H1 (cell line): ENCODE measurements at regions not wholly inside any gene's neighbourhood (a gene's known extent, or its start where the extent isn't known, plus 50 kb on each side); places are given as distances from the start of the nearest gene placed in this dataset.

Experiments
- CTCF ChIA-PET: fragments of 300-600 bp; sonication (Branson Sonifier 250); formaldehyde crosslinking; loops from one replicate; lab custom pipeline; 2021; ENCODE audit not compliant: partially characterized antibody; lab: Charles Lee
- POLR2A ChIA-PET: fragments of 300-600 bp; sonication (Branson Sonifier 250); formaldehyde crosslinking; loops from one replicate; lab custom pipeline; 2021; ENCODE audit warnings: inconsistent platforms; ENCODE audit not compliant: partially characterized antibody; lab: Charles Lee
- DNase-seq, 2 experiments: peaks; one replicate each; pipeline versions ENCODE4 v3.0.0 to v3.0.0-alpha.2; 2010 to 2022; ENCODE audit warnings: low spot score in 2 of 2, low read depth in 1 of 2, mixed read lengths in 1 of 2
- FAIRE-seq: peaks from 2 replicates; lab custom pipeline; 2011; peaks lifted over from hg19 to GRCh38; lab: Jason Lieb, UNC
- H2AFZ ChIP-seq: 2 replicates; pipeline ENCODE4 v1.8.1; 2012; ENCODE audit warnings: low read length, inconsistent platforms
- H2AK5ac ChIP-seq: 2 replicates; pipeline ENCODE4 v1.6.1; 2013; ENCODE audit warnings: low read depth, low read length
- H2BK120ac ChIP-seq: replicated peaks from 2 replicates; pipeline ENCODE3; 2013; ENCODE audit warnings: low read depth, low read length, inconsistent platforms
- H2BK12ac ChIP-seq: 2 replicates; pipeline ENCODE4 v1.6.1; 2013; ENCODE audit warnings: low read depth, low read length
- H2BK15ac ChIP-seq: 2 replicates; pipeline ENCODE4 v1.6.1; 2013; ENCODE audit warnings: low read length
- H2BK20ac ChIP-seq: 2 replicates; pipeline ENCODE4 v1.6.1; 2013; ENCODE audit warnings: low read length
- H2BK5ac ChIP-seq: 2 replicates; pipeline ENCODE4 v1.6.1; 2013; ENCODE audit warnings: low read depth, low read length
- H3K14ac ChIP-seq: 2 replicates; pipeline ENCODE4 v1.6.1; 2013; ENCODE audit warnings: inconsistent platforms; ENCODE audit not compliant: insufficient read length
- H3K18ac ChIP-seq: 2 replicates; pipeline ENCODE4 v1.6.1; 2013; ENCODE audit warnings: low read length; ENCODE audit errors: extremely low read depth
- H3K23ac ChIP-seq: 2 replicates; pipeline ENCODE4 v1.6.1; 2013; ENCODE audit warnings: inconsistent platforms; ENCODE audit not compliant: insufficient read length
- H3K23me2 ChIP-seq: 2 replicates; pipeline ENCODE4 v1.6.1; 2013; ENCODE audit warnings: low read depth, low read length
- H3K27ac ChIP-seq: 2 replicates; pipeline ENCODE4 v1.6.1; 2011; ENCODE audit warnings: low read depth, low read length, inconsistent platforms
- H3K27me3 ChIP-seq, 4 experiments: replicated peaks in 1 of 4; 1 replicate in 1 of 4; 2 replicates in 3 of 4; pipeline versions ENCODE4 v1.6.1 to v1.8.1; 2011 to 2013; ENCODE audit warnings: low read length in 3 of 4, mild to moderate bottlenecking in 3 of 4, inconsistent platforms in 2 of 4, mixed read lengths in 2 of 4, moderate library complexity in 1 of 4; ENCODE audit not compliant: control insufficient read depth in 3 of 4, insufficient read depth in 3 of 4; ENCODE audit errors: extremely low read depth in 1 of 4
- H3K36me3 ChIP-seq, 4 experiments: 2 replicates each; pipeline versions ENCODE4 v1.6.1 to v1.8.1; 2011 to 2013; ENCODE audit warnings: mild to moderate bottlenecking in 4 of 4, low read length in 3 of 4, moderate library complexity in 2 of 4, control low read depth in 1 of 4, inconsistent platforms in 1 of 4; ENCODE audit not compliant: insufficient read depth in 4 of 4, control insufficient read depth in 2 of 4
- H3K4ac ChIP-seq: replicated peaks from 2 replicates; pipeline ENCODE3; 2013; ENCODE audit warnings: low read length, low read depth, mixed read lengths, inconsistent platforms; ENCODE audit not compliant: insufficient read length
- H3K4me1 ChIP-seq, 4 experiments: replicated peaks in 1 of 4; 1 replicate in 1 of 4; 2 replicates in 3 of 4; pipeline versions ENCODE4 v1.6.1 to v1.8.1; 2011 to 2013; ENCODE audit warnings: low read length in 3 of 4, inconsistent platforms in 2 of 4, mixed read lengths in 1 of 4; ENCODE audit not compliant: insufficient read depth in 4 of 4, control insufficient read depth in 3 of 4
- H3K4me2 ChIP-seq, 2 experiments: 2 replicates each; pipeline versions ENCODE4 v1.6.1 to v1.8.1; 2011 to 2013; ENCODE audit warnings: low read depth in 2 of 2, low read length in 2 of 2, control low read depth in 1 of 2, inconsistent platforms in 1 of 2, mild to moderate bottlenecking in 1 of 2; ENCODE audit not compliant: insufficient read depth in 1 of 2
- H3K4me3 ChIP-seq, 4 experiments: fragments of 200-600, 300-600 bp in 1 of 4; sonication (generic), shearing (Covaris generic), sonication (Bioruptor Twin) in 1 of 4; 2 replicates each; pipeline versions ENCODE4 v1.5.1 to v1.8.1; 2011 to 2016; ENCODE audit warnings: low read length in 4 of 4, low read depth in 3 of 4, control low read depth in 2 of 4, inconsistent platforms in 2 of 4, mild to moderate bottlenecking in 2 of 4, mixed read lengths in 1 of 4, moderate library complexity in 1 of 4; ENCODE audit not compliant: insufficient read depth in 2 of 4; ENCODE audit errors: extremely low read depth in 1 of 4
- H3K56ac ChIP-seq: replicated peaks from 2 replicates; pipeline ENCODE3; 2013; ENCODE audit warnings: low read depth, mild to moderate bottlenecking, mixed read lengths, low read length, inconsistent platforms; ENCODE audit not compliant: insufficient read length
- H3K79me1 ChIP-seq: 2 replicates; pipeline ENCODE4 v1.6.1; 2013; ENCODE audit warnings: low read depth, low read length, control low read depth
- H3K79me2 ChIP-seq, 2 experiments: 2 replicates each; pipeline versions ENCODE4 v1.6.1 to v1.8.1; 2012 to 2013; ENCODE audit warnings: low read length in 2 of 2, mild to moderate bottlenecking in 2 of 2, inconsistent platforms in 1 of 2; ENCODE audit not compliant: insufficient read depth in 2 of 2, control insufficient read depth in 1 of 2
- H3K9ac ChIP-seq, 4 experiments: replicated peaks in 1 of 4; 1 replicate in 1 of 4; 2 replicates in 3 of 4; pipeline versions ENCODE4 v1.6.1 to v1.8.1; 2011 to 2013; ENCODE audit warnings: low read depth in 3 of 4, low read length in 3 of 4, control low read depth in 2 of 4, mild to moderate bottlenecking in 2 of 4, moderate library complexity in 2 of 4, inconsistent platforms in 1 of 4; ENCODE audit errors: extremely low read depth in 1 of 4
- H3K9me3 ChIP-seq, 2 experiments: 2 replicates each; pipeline versions ENCODE4 v1.6.1 to v1.8.1; 2012 to 2013; ENCODE audit warnings: mild to moderate bottlenecking in 2 of 2, moderate library complexity in 2 of 2, control low read depth in 1 of 2, inconsistent platforms in 1 of 2, low read depth in 1 of 2, low read length in 1 of 2, mixed read lengths in 1 of 2; ENCODE audit not compliant: insufficient read depth in 2 of 2
- H4K20me1 ChIP-seq, 2 experiments: replicated peaks in 1 of 2; 2 replicates each; pipeline versions ENCODE3 to v1.8.1; 2011 to 2013; ENCODE audit warnings: inconsistent platforms in 2 of 2, low read length in 2 of 2, mild to moderate bottlenecking in 1 of 2; ENCODE audit not compliant: insufficient read depth in 2 of 2, control insufficient read depth in 1 of 2
- H4K5ac ChIP-seq: 2 replicates; pipeline ENCODE4 v1.6.1; 2013; ENCODE audit warnings: low read length, low read depth, mixed read lengths, inconsistent platforms; ENCODE audit not compliant: insufficient read length
- H4K8ac ChIP-seq: 2 replicates; pipeline ENCODE4 v1.8.0; 2013; ENCODE audit warnings: mild to moderate bottlenecking, moderate library complexity, low read length, inconsistent platforms; ENCODE audit not compliant: insufficient read depth; ENCODE audit errors: extremely low read depth
- H4K91ac ChIP-seq: replicated peaks from 2 replicates; pipeline ENCODE3; 2013; ENCODE audit warnings: low read length, mixed read lengths, inconsistent platforms; ENCODE audit not compliant: insufficient read length
- ASH2L ChIP-seq: fragments of 200-600, 300-600 bp; sonication (generic); IDR thresholded peaks from one replicate; pipeline ENCODE4 v1.7.1; 2017; ENCODE audit warnings: low read length
- BCL11A ChIP-seq, 2 experiments: IDR thresholded peaks; one replicate each; pipeline ENCODE4 v1.6.1; 2011; ENCODE audit warnings: low read depth in 2 of 2, low read length in 2 of 2, mild to moderate bottlenecking in 2 of 2
- CHD1 ChIP-seq: IDR thresholded peaks from 2 replicates; pipeline ENCODE4 v1.6.1; 2012; ENCODE audit warnings: low read depth, low read length, improper control_type of control experiment
- EGR1 ChIP-seq: IDR thresholded peaks from 2 replicates; pipeline ENCODE4 v1.6.1; 2011; ENCODE audit warnings: low read depth, low read length, borderline replicate concordance
- GABPA ChIP-seq: IDR thresholded peaks from 2 replicates; pipeline ENCODE4 v1.6.1; 2011; ENCODE audit warnings: mild to moderate bottlenecking, low read length, moderate library complexity, borderline replicate concordance; ENCODE audit not compliant: insufficient read depth
- JUN ChIP-seq: IDR thresholded peaks from 2 replicates; pipeline ENCODE4 v1.6.1; 2011; ENCODE audit warnings: low read depth, mild to moderate bottlenecking, improper control_type of control experiment, low read length
- KDM5A ChIP-seq: fragments of 200-600 bp; IDR thresholded peaks from 2 replicates; pipeline ENCODE4 v1.7.1; 2012; ENCODE audit warnings: mild to moderate bottlenecking, low read length, inconsistent platforms, mixed read lengths
- PHF8 ChIP-seq: fragments of 200-600 bp; sonication (generic); conservative IDR thresholded peaks from 2 replicates; pipeline ENCODE4 v1.7.1; 2012; ENCODE audit warnings: low read depth, mild to moderate bottlenecking, inconsistent platforms, low read length, moderate library complexity
- POLR2A ChIP-seq, 2 experiments: IDR thresholded peaks; 1 replicate in 1 of 2; 2 replicates in 1 of 2; pipeline ENCODE4 v1.6.1; 2011; ENCODE audit warnings: low read depth in 2 of 2, low read length in 2 of 2, mild to moderate bottlenecking in 2 of 2; ENCODE audit errors: control extremely low read depth in 1 of 2
- POU5F1 ChIP-seq: IDR thresholded peaks from 2 replicates; pipeline ENCODE4 v1.6.1; 2011; ENCODE audit warnings: low read depth, mild to moderate bottlenecking, low read length, moderate library complexity
- RAD21 ChIP-seq, 2 experiments: IDR thresholded peaks in 1 of 2; conservative IDR thresholded peaks in 1 of 2; 2 replicates each; pipeline ENCODE4 v1.6.1; 2011; ENCODE audit warnings: low read depth in 2 of 2, low read length in 2 of 2, improper control_type of control experiment in 1 of 2, inconsistent platforms in 1 of 2, mild to moderate bottlenecking in 1 of 2, moderate library complexity in 1 of 2
- SAP30 ChIP-seq: fragments of 300-600 bp; sonication (generic); IDR thresholded peaks from 2 replicates; pipeline ENCODE4 v1.7.1; 2012; ENCODE audit warnings: low read length, moderate library complexity, mild to moderate bottlenecking, inconsistent platforms; ENCODE audit not compliant: insufficient read depth, insufficient replicate concordance
- SIRT6 ChIP-seq: IDR thresholded peaks from one replicate; pipeline ENCODE4 v1.7.1; 2012; ENCODE audit warnings: low read length, inconsistent platforms
- SP4 ChIP-seq: IDR thresholded peaks from 2 replicates; pipeline ENCODE4 v1.6.1; 2012; ENCODE audit warnings: low read length, inconsistent platforms
- SRF ChIP-seq: IDR thresholded peaks from 2 replicates; pipeline ENCODE4 v1.6.1; 2011; ENCODE audit warnings: mild to moderate bottlenecking, low read depth, low read length, moderate library complexity
- WGBS, 2 experiments: shearing (Covaris generic) in 1 of 2; methylation state at CpG; one replicate each; pipeline versions ENCODE4 v1.1.6 to v1.1.7; 2013 to 2015; ENCODE audit warnings: low lambda C conversion rate in 2 of 2, mixed read lengths in 2 of 2, inconsistent platforms in 1 of 2, low coverage in 1 of 2, missing lambda C conversion rate in 1 of 2; ENCODE audit not compliant: insufficient replicate concordance in 2 of 2, insufficient coverage in 1 of 2, insufficient read length in 1 of 2; ENCODE audit errors: extremely low coverage in 1 of 2, missing lambda C conversion rate in 1 of 2; 5-methylcytosine and 5-hydroxymethylcytosine counted together

- H3K27me3 ChIP-seq: peaks cover 0 to 3% (median 2%) of the 10 kb centered on the region in 4 experiments; a peak in 4 of 7 replicates
- H3K4me2 ChIP-seq: no peak overlapping the region
- 89% methylated on average over 1 of the region's 1 CpG; no CpG with 5 or more reads in 1 of the 2 experiments for WGBS, 2 experiments
- FAIRE-seq (no peak), DNase-seq (no peak)
- no peaks in the 10 kb centered on the region for H3K79me1 ChIP-seq
- no peaks in the 10 kb centered on the region for H3K9me3 ChIP-seq
- H4K5ac ChIP-seq: no peak overlapping the region
- no peaks in the 10 kb centered on the region for H3K23me2 ChIP-seq
- CTCF ChIA-PET: interaction anchor here (1.9 to 2.4 kb wide), 2 partner anchors 9 to 58 kb away, joined by 9 to 10 read pairs; no protein-coding TSS in a partner anchor
- no peak overlapping the region for H3K56ac ChIP-seq
- H2BK120ac ChIP-seq: no peak overlapping the region
- H4K91ac ChIP-seq: no peak overlapping the region
- no peak overlapping the region for H3K4me3 ChIP-seq
- no peaks in the 10 kb centered on the region for H3K79me2 ChIP-seq
- H3K4me1 ChIP-seq: peaks cover 7 to 13% (median 9%) of the 10 kb centered on the region in 4 experiments
- no peak overlapping the region for H2AK5ac ChIP-seq
- H3K23ac ChIP-seq: no peak overlapping the region
- H2AFZ ChIP-seq: no peak overlapping the region
- H2BK20ac ChIP-seq: no peak overlapping the region
- H3K27ac ChIP-seq: no peak overlapping the region
- no peak overlapping the region for H2BK12ac ChIP-seq
- no peak overlapping the region for H2BK15ac ChIP-seq
- POLR2A ChIA-PET: no interaction called here
- H3K4ac ChIP-seq: no peak overlapping the region
- H3K14ac ChIP-seq: no peak overlapping the region
- H3K36me3 ChIP-seq: no peaks in the 10 kb centered on the region
- H4K8ac ChIP-seq: no peak overlapping the region
- no peak overlapping the region for H3K18ac ChIP-seq
- H2BK5ac ChIP-seq: no peak overlapping the region
- no peaks in the 10 kb centered on the region for H4K20me1 ChIP-seq
- no peak overlapping the region for H3K9ac ChIP-seq
- no peak for TF ChIP-seq JUN
- TF ChIP-seq SRF: no peak
- no peak for TF ChIP-seq CHD1
- no peak for TF ChIP-seq KDM5A
- no peak for TF ChIP-seq RAD21 (IDR thresholded peaks at IDR 0.05 in 1 of 2, conservative IDR thresholded peaks at IDR 0.05 in 1 of 2; ENCODE audit: low read depth in 2 of 2, low read length in 2 of 2)
- no peak for TF ChIP-seq SP4
- no peak for TF ChIP-seq BCL11A (IDR thresholded peaks at IDR 0.05; ENCODE audit: low read depth in 2 of 2, low read length in 2 of 2)
- TF ChIP-seq EGR1: no peak
- no peak for TF ChIP-seq GABPA
- no peak for TF ChIP-seq SIRT6
- TF ChIP-seq SAP30: no peak
- no peak for TF ChIP-seq PHF8
- TF ChIP-seq ASH2L: no peak
- no peak for TF ChIP-seq POU5F1
- TF ChIP-seq POLR2A (IDR thresholded peaks at IDR 0.05; ENCODE audit: control extremely low read depth in 1 of 2, low read depth in 2 of 2, low read length in 2 of 2): no peak
Measured at GRCh38 chr6:41483943-41484342, 62.2 kb upstream of the FOXP4 start.
